ENCODE measurements at regions not wholly inside any gene's neighbourhood (a gene's known extent, or its start where the extent isn't known, plus 50 kb on each side); places are given as distances from the start of the nearest gene placed in this dataset.

DNA sequence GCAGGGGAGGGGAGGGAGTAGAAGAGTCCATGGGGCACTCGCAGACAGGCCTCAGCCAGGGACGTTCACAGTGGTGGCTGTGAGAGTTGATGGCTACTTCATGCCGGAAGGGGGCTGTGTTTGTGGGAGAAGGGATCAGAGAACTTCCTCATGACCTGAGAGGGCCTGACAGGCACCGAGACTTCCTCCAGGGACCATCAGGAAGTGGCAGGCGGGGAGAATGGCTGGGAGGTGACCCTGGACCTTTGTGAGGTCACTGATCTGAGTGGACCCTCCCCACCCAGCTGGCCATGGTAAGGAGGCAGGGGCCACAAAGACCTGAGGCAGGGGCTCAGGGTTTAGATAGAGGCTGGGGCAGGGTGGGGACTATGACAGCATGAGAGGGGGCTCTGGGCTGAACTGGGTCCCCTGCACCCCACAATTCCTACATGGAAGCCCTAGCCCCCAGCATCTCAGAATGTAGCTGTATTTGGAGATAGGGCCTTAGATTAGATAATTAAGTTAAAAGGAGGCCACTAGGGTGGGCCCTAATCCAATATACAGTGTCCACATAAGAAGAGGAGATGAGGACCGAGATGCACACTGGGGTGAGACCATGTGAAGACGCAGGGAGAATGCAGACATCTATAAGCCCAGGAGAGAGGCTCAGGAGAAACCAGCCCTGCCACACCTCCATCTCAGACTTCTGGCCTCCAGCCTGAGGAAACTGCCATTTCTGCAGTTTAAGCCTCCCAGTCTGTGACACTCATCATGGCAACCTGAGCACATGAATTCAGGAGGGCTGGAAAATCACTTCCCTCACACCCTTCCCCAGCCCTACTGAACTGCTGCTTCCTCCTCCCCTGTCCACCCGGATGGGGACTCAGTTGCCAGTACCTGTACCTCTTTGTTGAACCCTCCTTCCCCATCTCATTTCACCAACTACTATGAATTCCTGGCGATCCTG lies 273.9 kb upstream of the ZNF32 start:
- no peak overlapping the region for H2AK5ac ChIP-seq (ENCODE audit: low read depth, low read length)
- no peak overlapping the region for H4K91ac ChIP-seq (replicated peaks; ENCODE audit: insufficient read length, low read length)
- H3K9me3 ChIP-seq (ENCODE audit: insufficient read depth in 2 of 2, low read depth in 1 of 2, low read length in 1 of 2) = peaks cover 10 to 21% of the 10 kb centered on the region in 2 experiments; a peak in 3 of 4 replicates
- H3K79me1 ChIP-seq (ENCODE audit: low read depth, low read length) = no peaks in the 10 kb centered on the region
- H2AFZ ChIP-seq (ENCODE audit: low read length) = no peak overlapping the region
- H3K4me2 ChIP-seq (ENCODE audit: insufficient read depth in 1 of 2, low read depth in 2 of 2, low read length in 2 of 2) = no peak overlapping the region
- no peak overlapping the region for H4K8ac ChIP-seq (ENCODE audit: extremely low read depth, insufficient read depth, low read length)
- H2BK20ac ChIP-seq (ENCODE audit: low read length) = no peak overlapping the region
- ChIA-PET POLR2A (ENCODE audit: partially characterized antibody) (no interaction called here), CTCF (ENCODE audit: partially characterized antibody) (no interaction called here)
- WGBS, 2 experiments (ENCODE audit: extremely low coverage in 1 of 2, insufficient coverage in 1 of 2, insufficient read length in 1 of 2, insufficient replicate concordance in 2 of 2, low coverage in 1 of 2, low lambda C conversion rate in 2 of 2, missing lambda C conversion rate in 1 of 2) = 85% methylated on average over 9 of the region's 9 CpGs; no CpG with 5 or more reads in 1 of the 2 experiments
- H3K18ac ChIP-seq (ENCODE audit: extremely low read depth, low read length) = no peak overlapping the region
- no peak overlapping the region for H2BK12ac ChIP-seq (ENCODE audit: low read depth, low read length)
- H3K79me2 ChIP-seq (ENCODE audit: control insufficient read depth in 1 of 2, insufficient read depth in 2 of 2, low read length in 2 of 2) = no peaks in the 10 kb centered on the region
- no peaks in the 10 kb centered on the region for H3K4me1 ChIP-seq (replicated peaks in 1 of 4; ENCODE audit: control insufficient read depth in 3 of 4, insufficient read depth in 4 of 4, low read length in 3 of 4)
- no peak for FAIRE-seq
- TF ChIP-seq RAD21 (IDR thresholded peaks at IDR 0.05 in 1 of 2, conservative IDR thresholded peaks at IDR 0.05 in 1 of 2; ENCODE audit: low read depth in 2 of 2, low read length in 2 of 2) = peak in 1 of 2 experiments; percentile 10; a peak in 1 of 4 replicates
- no peak for TF ChIP-seq TAF1 (IDR thresholded peaks at IDR 0.05; ENCODE audit: low read depth, low read length)
- no peaks in the 10 kb centered on the region for H3K27me3 ChIP-seq (replicated peaks in 1 of 4; ENCODE audit: control insufficient read depth in 3 of 4, extremely low read depth in 1 of 4, insufficient read depth in 3 of 4, low read length in 3 of 4)
- H3K4ac ChIP-seq (replicated peaks; ENCODE audit: insufficient read length, low read depth, low read length) = no peak overlapping the region
- H2BK15ac ChIP-seq (ENCODE audit: low read length) = no peak overlapping the region
- no peaks in the 10 kb centered on the region for H3K36me3 ChIP-seq (ENCODE audit: control insufficient read depth in 2 of 4, insufficient read depth in 4 of 4, low read length in 3 of 4)
- no peak overlapping the region for H3K56ac ChIP-seq (replicated peaks; ENCODE audit: insufficient read length, low read depth, low read length)
- no peak overlapping the region for H2BK120ac ChIP-seq (replicated peaks; ENCODE audit: low read depth, low read length)
- DNase-seq (ENCODE audit: low read depth in 1 of 2, low spot score in 2 of 2) = no peak
- H3K14ac ChIP-seq (ENCODE audit: insufficient read length) = no peak overlapping the region
- no peak overlapping the region for H3K23ac ChIP-seq (ENCODE audit: insufficient read length)
- H4K5ac ChIP-seq (ENCODE audit: insufficient read length, low read depth, low read length) = no peak overlapping the region
- no peak overlapping the region for H2BK5ac ChIP-seq (ENCODE audit: low read depth, low read length)
- no peaks in the 10 kb centered on the region for H3K23me2 ChIP-seq (ENCODE audit: low read depth, low read length)
- no peaks in the 10 kb centered on the region for H4K20me1 ChIP-seq (replicated peaks in 1 of 2; ENCODE audit: control insufficient read depth in 1 of 2, insufficient read depth in 2 of 2, low read length in 2 of 2)
- no peak overlapping the region for H3K9ac ChIP-seq (replicated peaks in 1 of 4; ENCODE audit: extremely low read depth in 1 of 4, low read depth in 3 of 4, low read length in 3 of 4)
- no peak overlapping the region for H3K27ac ChIP-seq (ENCODE audit: low read depth, low read length)
- H3K4me3 ChIP-seq (ENCODE audit: extremely low read depth in 1 of 4, insufficient read depth in 2 of 4, low read depth in 3 of 4, low read length in 4 of 4) = no peak overlapping the region

All from H1 (cell line).